Left ventricle myocardium inferior (tissue), 1 donor: ENCODE measurements at regions not wholly inside any gene's neighbourhood (a gene's known extent, or its start where the extent isn't known, plus 50 kb on each side); places are given as distances from the start of the nearest gene placed in this dataset.

Experiments
- DNase-seq: peaks from one replicate; pipeline ENCODE4 v3.0.0-alpha.2; 2020
- H3K27ac ChIP-seq: fragments of 200-600 bp; replicated peaks from 2 replicates; pipeline ENCODE4 v1.8.0; 2021
- H3K27me3 ChIP-seq: fragments of 200-600 bp; 2 replicates; pipeline ENCODE4 v1.8.0; 2021; ENCODE audit warnings: low read depth
- H3K36me3 ChIP-seq: fragments of 200-600 bp; 2 replicates; pipeline ENCODE4 v1.8.0; 2021
- H3K4me1 ChIP-seq: fragments of 200-600 bp; 2 replicates; pipeline ENCODE4 v1.8.0; 2021
- H3K4me3 ChIP-seq: fragments of 200-600 bp; 2 replicates; pipeline ENCODE4 v1.8.0; 2021; ENCODE audit warnings: mild to moderate bottlenecking, moderate library complexity
- H3K9me3 ChIP-seq: fragments of 200-600 bp; replicated peaks from 2 replicates; pipeline ENCODE4 v1.8.0; 2021
- intact Hi-C: fragments of 100-400 bp; cut with micrococcal nuclease; formaldehyde crosslinking; loops from one replicate; pipeline ENCODE4 v1.11.0; 2022
- TF ChIP-seq, protein P1 (sequence below): fragments of 200-600 bp; IDR thresholded peaks from 2 replicates; pipeline ENCODE4 v1.8.0; 2021; ENCODE audit warnings: antibody characterized with exemption, mild to moderate bottlenecking, borderline replicate concordance
- donor health status: DM: no; HTN: yes; CAD: no; lungs with severe emphysema.

DNA sequence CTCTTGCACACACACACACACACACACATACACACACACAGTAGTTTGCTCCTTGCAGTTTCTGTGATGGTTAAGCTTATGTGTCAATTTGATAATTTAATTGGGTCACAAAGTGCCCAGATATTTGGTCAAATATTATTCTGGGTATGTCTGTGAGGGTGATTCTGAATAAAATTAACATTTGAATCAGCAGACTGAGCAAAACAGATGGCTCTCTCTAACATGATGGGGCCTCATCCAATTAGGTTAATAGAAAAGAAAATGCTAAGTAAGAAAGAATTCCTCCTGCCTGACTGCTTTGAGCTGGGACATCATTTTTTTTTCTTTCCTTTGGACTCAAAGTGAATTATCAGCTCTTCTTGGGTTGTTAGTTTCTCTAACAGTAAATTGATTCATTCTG is 191.2 kb upstream of the INTU start:
- H3K4me3 ChIP-seq = no peak overlapping the region
- no peaks in the 10 kb centered on the region for H3K9me3 ChIP-seq
- TF ChIP-seq, protein P1, sequence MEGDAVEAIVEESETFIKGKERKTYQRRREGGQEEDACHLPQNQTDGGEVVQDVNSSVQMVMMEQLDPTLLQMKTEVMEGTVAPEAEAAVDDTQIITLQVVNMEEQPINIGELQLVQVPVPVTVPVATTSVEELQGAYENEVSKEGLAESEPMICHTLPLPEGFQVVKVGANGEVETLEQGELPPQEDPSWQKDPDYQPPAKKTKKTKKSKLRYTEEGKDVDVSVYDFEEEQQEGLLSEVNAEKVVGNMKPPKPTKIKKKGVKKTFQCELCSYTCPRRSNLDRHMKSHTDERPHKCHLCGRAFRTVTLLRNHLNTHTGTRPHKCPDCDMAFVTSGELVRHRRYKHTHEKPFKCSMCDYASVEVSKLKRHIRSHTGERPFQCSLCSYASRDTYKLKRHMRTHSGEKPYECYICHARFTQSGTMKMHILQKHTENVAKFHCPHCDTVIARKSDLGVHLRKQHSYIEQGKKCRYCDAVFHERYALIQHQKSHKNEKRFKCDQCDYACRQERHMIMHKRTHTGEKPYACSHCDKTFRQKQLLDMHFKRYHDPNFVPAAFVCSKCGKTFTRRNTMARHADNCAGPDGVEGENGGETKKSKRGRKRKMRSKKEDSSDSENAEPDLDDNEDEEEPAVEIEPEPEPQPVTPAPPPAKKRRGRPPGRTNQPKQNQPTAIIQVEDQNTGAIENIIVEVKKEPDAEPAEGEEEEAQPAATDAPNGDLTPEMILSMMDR = no peak
- H3K27me3 ChIP-seq = no peaks in the 10 kb centered on the region
- no peak for DNase-seq
- intact Hi-C loops = no loop called here
- no peaks in the 10 kb centered on the region for H3K4me1 ChIP-seq
- H3K36me3 ChIP-seq = no peaks in the 10 kb centered on the region
- H3K27ac ChIP-seq = no peak overlapping the region

- TF ChIP-seq, protein P1 = no peak
- Histone ChIP-seq H3K4me3 (no peak overlapping the region), H3K27me3 (no peaks in the 10 kb centered on the region), H3K36me3 (no peaks in the 10 kb centered on the region), H3K9me3 (no peaks in the 10 kb centered on the region), H3K4me1 (no peaks in the 10 kb centered on the region), H3K27ac (no peak overlapping the region)
- DNase-seq = no peak
- intact Hi-C loops = no loop called here
Measured at GRCh38 chr4:127445471-127445870, 187.3 kb upstream of the INTU start.

DNA sequence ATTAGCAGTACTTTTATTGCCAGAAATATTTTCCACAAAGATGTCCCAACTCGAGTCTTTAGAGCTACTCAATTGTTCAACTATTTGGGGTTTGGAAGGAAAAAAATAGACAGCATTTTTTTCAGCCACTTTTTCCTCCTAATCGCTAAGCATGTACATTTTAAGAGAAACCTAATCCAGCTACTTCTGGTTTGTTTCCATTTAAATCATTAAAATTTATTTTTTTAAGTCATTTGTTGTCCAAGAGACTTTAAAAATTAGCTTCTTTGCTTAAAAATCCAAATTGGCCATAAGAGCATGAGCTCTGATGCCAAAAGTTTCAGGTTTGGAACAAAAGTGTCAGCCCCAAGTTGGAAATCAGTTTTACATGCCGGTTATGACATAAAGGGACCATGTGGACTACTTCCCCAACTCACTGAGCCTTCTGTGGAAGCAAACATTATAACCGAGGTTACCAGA is 186.3 kb upstream of the INTU start:
- H3K36me3 ChIP-seq = no peaks in the 10 kb centered on the region
- intact Hi-C loops = no loop called here
- DNase-seq = no peak
- no peak overlapping the region for H3K4me3 ChIP-seq
- H3K9me3 ChIP-seq = no peaks in the 10 kb centered on the region
- no peak overlapping the region for H3K27ac ChIP-seq
- no peaks in the 10 kb centered on the region for H3K27me3 ChIP-seq
- no peaks in the 10 kb centered on the region for H3K4me1 ChIP-seq
- TF ChIP-seq, protein P1 = no peak

GRCh38 chr4:127448986-127449385 is 183.8 kb upstream of the INTU start:
- no peaks in the 10 kb centered on the region for H3K4me1 ChIP-seq
- intact Hi-C loops = no loop called here
- TF ChIP-seq, protein P1 = no peak

GRCh38 chr4:127449449-127449848 is 183.3 kb upstream of the INTU start:
- no peak overlapping the region for H3K4me3 ChIP-seq
- intact Hi-C loops = no loop called here
- H3K27ac ChIP-seq = no peak overlapping the region
- no peaks in the 10 kb centered on the region for H3K27me3 ChIP-seq
- TF ChIP-seq, protein P1 = no peak
- H3K4me1 ChIP-seq = no peaks in the 10 kb centered on the region
- H3K9me3 ChIP-seq = no peaks in the 10 kb centered on the region
- H3K36me3 ChIP-seq = no peaks in the 10 kb centered on the region
- DNase-seq = no peak

More at GRCh38 chr4:127448986-127449385, 183.8 kb upstream of the INTU start:
- no peak for DNase-seq
- Histone ChIP-seq H3K27me3 (no peaks in the 10 kb centered on the region), H3K27ac (no peak overlapping the region), H3K36me3 (no peaks in the 10 kb centered on the region), H3K4me3 (no peak overlapping the region), H3K9me3 (no peaks in the 10 kb centered on the region)

- no peak overlapping the region for H3K4me3 ChIP-seq
- no peaks in the 10 kb centered on the region for H3K27me3 ChIP-seq
- no peaks in the 10 kb centered on the region for H3K4me1 ChIP-seq
- no peak overlapping the region for H3K27ac ChIP-seq
- no peaks in the 10 kb centered on the region for H3K9me3 ChIP-seq
- DNase-seq = no peak
- intact Hi-C loops = no loop called here
- H3K36me3 ChIP-seq = no peaks in the 10 kb centered on the region
- TF ChIP-seq, protein P1 = no peak
Measured at GRCh38 chr4:127450276-127450675, 182.5 kb upstream of the INTU start.
